HCT116 (cell line): ENCODE measurements at regions not wholly inside any gene's neighbourhood (a gene's known extent, or its start where the extent isn't known, plus 50 kb on each side); places are given as distances from the start of the nearest gene placed in this dataset.
"Not testable (repeated sequence)": the region's sequence is repeated elsewhere in the genome, so short reads cannot be mapped to it uniquely, and the experiment has no call there.

ENCODE experiments used
- ATAC-seq: fragments of 200-7000 bp; cut with Tn5 transposase; 2 replicates; pipeline ENCODE4 v1.9.1; 2020; ENCODE audit warnings: mild to moderate bottlenecking, moderate library complexity
- BruUV-seq: library from RNA; stranded (reverse); fragments of 400-500 nt; replicated peaks from 2 replicates; lab custom pipeline; 2021; lab: Mats Ljungman, UMichigan
- CTCF ChIA-PET: fragments of 300-600 bp; sonication (Branson Sonifier 250); formaldehyde crosslinking; loops from one replicate; lab custom pipeline; 2021; ENCODE audit warnings: antibody characterized with exemption; lab: Charles Lee
- POLR2A ChIA-PET: fragments of 300-600, 350-600 bp; sonication (Branson Sonifier 250); formaldehyde crosslinking; loops from one replicate; lab custom pipeline; 2021; ENCODE audit warnings: antibody characterized with exemption; lab: Charles Lee
- RAD21 ChIA-PET, 2 experiments: fragments of 300-600 bp; sonication (Branson Sonifier 250); formaldehyde crosslinking; loops; one replicate each; lab custom pipeline; 2023; ENCODE audit warnings: low total read pairs in 2 of 2; ENCODE audit not compliant: uncharacterized antibody in 2 of 2, unreplicated experiment in 2 of 2, low non-redundant PET in 1 of 2; lab: Charles Lee
- DNase-seq: peaks from one replicate; pipeline ENCODE4 v3.0.0-alpha.2; 2010; ENCODE audit warnings: low read depth, low spot score
- H2AFZ ChIP-seq: fragments of 200-600 bp; shearing (Covaris generic), sonication (generic); 2 replicates; pipeline ENCODE4 v1.6.1; 2017; ENCODE audit warnings: low read depth, mixed run types, mixed read lengths, antibody characterized with exemption, low read length; ENCODE audit not compliant: poor library complexity, severe bottlenecking
- H3K27ac ChIP-seq: 2 replicates; pipeline ENCODE4 v1.5.1; 2012; ENCODE audit warnings: low read depth, low read length
- H3K27me3 ChIP-seq: fragments of 200-600 bp; sonication (generic); 2 replicates; pipeline ENCODE4 v1.6.1; 2016; ENCODE audit warnings: mixed run types, low read length, mixed read lengths; ENCODE audit not compliant: insufficient read depth
- H3K36me3 ChIP-seq, 2 experiments: fragments of 200-500 bp in 1 of 2; fragments of 200-600 bp in 1 of 2; sonication (Bioruptor generic) in 1 of 2; sonication (generic) in 1 of 2; 2 replicates each; pipeline versions ENCODE4 v1.5.1 to v1.6.1; 2014 to 2016; ENCODE audit warnings: low read length in 2 of 2, inconsistent platforms in 1 of 2, mixed read lengths in 1 of 2, mixed run types in 1 of 2; ENCODE audit not compliant: insufficient read depth in 2 of 2, control insufficient read depth in 1 of 2
- H3K4me1 ChIP-seq, 2 experiments: fragments of 200-600 bp in 1 of 2; sonication (generic) in 1 of 2; 2 replicates each; pipeline versions ENCODE4 v1.5.1 to v1.6.1; 2012 to 2017; ENCODE audit warnings: low read length in 2 of 2, inconsistent platforms in 1 of 2, mild to moderate bottlenecking in 1 of 2, mixed read lengths in 1 of 2, mixed run types in 1 of 2, moderate library complexity in 1 of 2; ENCODE audit not compliant: insufficient read depth in 2 of 2, control insufficient read depth in 1 of 2
- H3K4me2 ChIP-seq: fragments of 200-600 bp; sonication (generic); 2 replicates; pipeline ENCODE4 v1.6.1; 2017; ENCODE audit warnings: mixed run types, low read length, mixed read lengths
- H3K4me3 ChIP-seq, 2 experiments: fragments of 200-600 bp in 1 of 2; sonication (generic) in 1 of 2; replicated peaks in 1 of 2; 2 replicates each; pipeline ENCODE4 v1.5.1; 2011 to 2016; ENCODE audit warnings: low read length in 2 of 2, control low read depth in 1 of 2, low read depth in 1 of 2, mild to moderate bottlenecking in 1 of 2, mixed read lengths in 1 of 2, mixed run types in 1 of 2
- H3K79me2 ChIP-seq: fragments of 200-600 bp; sonication (generic); 2 replicates; pipeline ENCODE4 v1.6.1; 2017; ENCODE audit warnings: mild to moderate bottlenecking, mixed run types, low read length, moderate library complexity, mixed read lengths; ENCODE audit not compliant: insufficient read depth
- H3K9ac ChIP-seq: fragments of 200-600 bp; sonication (generic); 2 replicates; pipeline ENCODE4 v1.6.1; 2016; ENCODE audit warnings: low read length, mixed read lengths
- H3K9me2 ChIP-seq: fragments of 200-600 bp; sonication (generic), shearing (Covaris generic); 2 replicates; pipeline ENCODE4 v1.6.1; 2017; ENCODE audit warnings: mixed run types, mild to moderate bottlenecking, moderate library complexity; ENCODE audit not compliant: insufficient read depth
- H3K9me3 ChIP-seq, 2 experiments: fragments of 200-500 bp in 1 of 2; fragments of 200-600 bp in 1 of 2; sonication (Bioruptor generic) in 1 of 2; sonication (generic) in 1 of 2; 2 replicates each; pipeline ENCODE4 v1.6.1; 2014 to 2017; ENCODE audit warnings: low read length in 2 of 2, mixed read lengths in 2 of 2, inconsistent platforms in 1 of 2, low read depth in 1 of 2, mild to moderate bottlenecking in 1 of 2, mixed run types in 1 of 2, moderate library complexity in 1 of 2; ENCODE audit not compliant: control insufficient read depth in 1 of 2, insufficient read depth in 1 of 2
- H4K20me1 ChIP-seq: fragments of 200-600 bp; sonication (generic), shearing (Covaris generic); 2 replicates; pipeline ENCODE4 v1.6.1; 2017; ENCODE audit warnings: mixed run types, mild to moderate bottlenecking, moderate library complexity; ENCODE audit not compliant: insufficient read depth
- CBX3 ChIP-seq: IDR thresholded peaks from 2 replicates; pipeline ENCODE4 v1.6.1; 2012; ENCODE audit warnings: low read depth
- CEBPB ChIP-seq: IDR thresholded peaks from 2 replicates; pipeline ENCODE4 v1.6.1; 2012; ENCODE audit warnings: low read depth
- ELF1 ChIP-seq: IDR thresholded peaks from 2 replicates; pipeline ENCODE4 v1.6.1; 2012; ENCODE audit warnings: low read depth, borderline replicate concordance
- EZH2phosphoT487 ChIP-seq: fragments of 200-600 bp; IDR thresholded peaks from 2 replicates; pipeline ENCODE4 v1.6.1; 2018; ENCODE audit warnings: antibody characterized with exemption, borderline replicate concordance
- POLR2A ChIP-seq: IDR thresholded peaks from 2 replicates; pipeline ENCODE4 v1.7.0; 2011; ENCODE audit warnings: borderline replicate concordance; ENCODE audit not compliant: insufficient read depth, insufficient read length; ENCODE audit errors: extremely low read depth
- RAD21 ChIP-seq: IDR thresholded peaks from 2 replicates; pipeline ENCODE4 v1.6.1; 2012; ENCODE audit warnings: low read depth, mild to moderate bottlenecking
- TCF7L2 ChIP-seq: IDR thresholded peaks from 2 replicates; pipeline ENCODE4 v1.7.0; 2011; ENCODE audit warnings: borderline replicate concordance, inconsistent platforms; ENCODE audit not compliant: insufficient read depth, insufficient read length; ENCODE audit errors: extremely low read depth
- YY1 ChIP-seq: IDR thresholded peaks from 2 replicates; pipeline ENCODE4 v1.6.1; 2011; ENCODE audit warnings: low read length, low read depth, moderate library complexity, mild to moderate bottlenecking; ENCODE audit not compliant: insufficient replicate concordance; ENCODE audit errors: extremely low read depth
- ZFX ChIP-seq: fragments of 450-650 bp; IDR thresholded peaks from 2 replicates; pipeline ENCODE4 v1.6.1; 2017
- ZNF274 ChIP-seq: fragments of 200-500 bp; sonication (Bioruptor generic); IDR thresholded peaks from 2 replicates; pipeline ENCODE4 v1.6.1; 2014; ENCODE audit warnings: mild to moderate bottlenecking, low read depth, low read length, inconsistent platforms
- intact Hi-C: fragments of 100-400 bp; cut with micrococcal nuclease; formaldehyde crosslinking; loops from 2 replicates; pipeline ENCODE4 v1.10.0; 2022
- TF ChIP-seq, protein P1 (sequence below): IDR thresholded peaks from 2 replicates; pipeline ENCODE4 v1.6.1; 2012; ENCODE audit warnings: low read depth
- TF ChIP-seq, protein P2 (sequence below): IDR thresholded peaks from 2 replicates; pipeline ENCODE4 v1.6.1; 2011; ENCODE audit warnings: mild to moderate bottlenecking, low read length, moderate library complexity; ENCODE audit not compliant: insufficient replicate concordance; ENCODE audit errors: extremely low read depth
- TF ChIP-seq, protein P3 (sequence below), 3 experiments: fragments of 200-600 bp in 1 of 3; sonication (generic) in 1 of 3; IDR thresholded peaks in 2 of 3; conservative IDR thresholded peaks in 1 of 3; 2 replicates each; pipeline ENCODE4 v1.5.1; 2012 to 2017; ENCODE audit warnings: low read depth in 2 of 3, low read length in 2 of 3, antibody characterized with exemption in 1 of 3, borderline replicate concordance in 1 of 3, control low read depth in 1 of 3, mild to moderate bottlenecking in 1 of 3, mixed read lengths in 1 of 3, mixed run types in 1 of 3, moderate library complexity in 1 of 3; ENCODE audit not compliant: insufficient read depth in 1 of 3

DNA sequence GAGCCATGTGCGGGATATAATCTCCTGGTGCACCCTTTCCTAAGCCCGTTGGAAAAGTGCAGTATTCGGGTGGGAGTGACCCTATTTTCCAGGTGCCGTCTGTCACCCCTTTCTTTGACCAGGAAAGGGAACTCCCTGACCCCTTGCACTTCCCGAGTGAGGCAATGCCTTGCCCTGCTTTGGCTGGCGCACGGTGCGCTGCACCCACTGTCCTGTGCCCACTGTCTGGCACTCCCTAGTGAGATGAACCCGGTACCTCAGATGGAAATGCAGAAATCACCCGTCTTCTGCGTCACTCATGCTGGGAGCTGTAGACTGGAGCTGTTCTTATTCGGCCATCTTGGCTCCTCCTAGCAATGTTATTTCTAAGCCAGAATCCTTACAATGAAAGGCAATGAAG is 121.1 kb downstream of the TAF11L14 start:
- CTCF ChIA-PET, intact Hi-C loops, H2AFZ ChIP-seq, H3K36me3 ChIP-seq, H4K20me1 ChIP-seq, POLR2A ChIA-PET, RAD21 ChIA-PET, H3K4me1 ChIP-seq, H3K4me2 ChIP-seq, H3K27me3 ChIP-seq, H3K4me3 ChIP-seq, H3K79me2 ChIP-seq, H3K9me2 ChIP-seq, ATAC-seq, BruUV-seq, H3K9ac ChIP-seq, H3K27ac ChIP-seq, DNase-seq: not testable (repeated sequence)
- H3K9me3 ChIP-seq, result peaks cover 3 to 18% of the 10 kb centered on the region in 2 experiments; a peak in 2 of 4 replicates

DNA sequence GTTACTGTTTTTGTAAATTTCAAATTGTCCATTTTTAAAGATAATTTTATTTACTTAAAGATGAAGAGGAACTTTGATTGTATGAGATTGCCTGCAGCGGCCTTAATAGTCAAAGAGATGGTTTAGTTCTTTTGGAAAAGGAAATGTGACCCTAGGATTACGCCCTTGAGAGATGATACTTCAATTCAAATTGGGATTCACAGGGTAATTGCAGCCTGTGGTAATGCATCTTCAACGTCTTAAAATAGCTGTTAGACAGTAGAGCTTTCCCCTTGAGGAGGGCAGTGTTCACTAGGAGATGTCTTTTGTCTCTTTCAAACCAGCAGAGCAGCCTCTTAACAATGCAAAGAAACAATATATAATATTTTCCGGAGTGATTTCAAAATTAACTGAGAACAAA is 127.1 kb downstream of the TAF11L14 start:
- intact Hi-C loops, result no loop called here
- CTCF ChIA-PET, result no interaction called here
- TF ChIP-seq YY1 (no peak), ZNF274 (no peak), ELF1 (no peak), ZFX (no peak), CEBPB (no peak), CBX3 (no peak), EZH2phosphoT487 (no peak), POLR2A (no peak), RAD21 (no peak), TCF7L2 (no peak)
- TF ChIP-seq, protein P1, sequence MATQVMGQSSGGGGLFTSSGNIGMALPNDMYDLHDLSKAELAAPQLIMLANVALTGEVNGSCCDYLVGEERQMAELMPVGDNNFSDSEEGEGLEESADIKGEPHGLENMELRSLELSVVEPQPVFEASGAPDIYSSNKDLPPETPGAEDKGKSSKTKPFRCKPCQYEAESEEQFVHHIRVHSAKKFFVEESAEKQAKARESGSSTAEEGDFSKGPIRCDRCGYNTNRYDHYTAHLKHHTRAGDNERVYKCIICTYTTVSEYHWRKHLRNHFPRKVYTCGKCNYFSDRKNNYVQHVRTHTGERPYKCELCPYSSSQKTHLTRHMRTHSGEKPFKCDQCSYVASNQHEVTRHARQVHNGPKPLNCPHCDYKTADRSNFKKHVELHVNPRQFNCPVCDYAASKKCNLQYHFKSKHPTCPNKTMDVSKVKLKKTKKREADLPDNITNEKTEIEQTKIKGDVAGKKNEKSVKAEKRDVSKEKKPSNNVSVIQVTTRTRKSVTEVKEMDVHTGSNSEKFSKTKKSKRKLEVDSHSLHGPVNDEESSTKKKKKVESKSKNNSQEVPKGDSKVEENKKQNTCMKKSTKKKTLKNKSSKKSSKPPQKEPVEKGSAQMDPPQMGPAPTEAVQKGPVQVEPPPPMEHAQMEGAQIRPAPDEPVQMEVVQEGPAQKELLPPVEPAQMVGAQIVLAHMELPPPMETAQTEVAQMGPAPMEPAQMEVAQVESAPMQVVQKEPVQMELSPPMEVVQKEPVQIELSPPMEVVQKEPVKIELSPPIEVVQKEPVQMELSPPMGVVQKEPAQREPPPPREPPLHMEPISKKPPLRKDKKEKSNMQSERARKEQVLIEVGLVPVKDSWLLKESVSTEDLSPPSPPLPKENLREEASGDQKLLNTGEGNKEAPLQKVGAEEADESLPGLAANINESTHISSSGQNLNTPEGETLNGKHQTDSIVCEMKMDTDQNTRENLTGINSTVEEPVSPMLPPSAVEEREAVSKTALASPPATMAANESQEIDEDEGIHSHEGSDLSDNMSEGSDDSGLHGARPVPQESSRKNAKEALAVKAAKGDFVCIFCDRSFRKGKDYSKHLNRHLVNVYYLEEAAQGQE, result no peak
- TF ChIP-seq, protein P2, sequence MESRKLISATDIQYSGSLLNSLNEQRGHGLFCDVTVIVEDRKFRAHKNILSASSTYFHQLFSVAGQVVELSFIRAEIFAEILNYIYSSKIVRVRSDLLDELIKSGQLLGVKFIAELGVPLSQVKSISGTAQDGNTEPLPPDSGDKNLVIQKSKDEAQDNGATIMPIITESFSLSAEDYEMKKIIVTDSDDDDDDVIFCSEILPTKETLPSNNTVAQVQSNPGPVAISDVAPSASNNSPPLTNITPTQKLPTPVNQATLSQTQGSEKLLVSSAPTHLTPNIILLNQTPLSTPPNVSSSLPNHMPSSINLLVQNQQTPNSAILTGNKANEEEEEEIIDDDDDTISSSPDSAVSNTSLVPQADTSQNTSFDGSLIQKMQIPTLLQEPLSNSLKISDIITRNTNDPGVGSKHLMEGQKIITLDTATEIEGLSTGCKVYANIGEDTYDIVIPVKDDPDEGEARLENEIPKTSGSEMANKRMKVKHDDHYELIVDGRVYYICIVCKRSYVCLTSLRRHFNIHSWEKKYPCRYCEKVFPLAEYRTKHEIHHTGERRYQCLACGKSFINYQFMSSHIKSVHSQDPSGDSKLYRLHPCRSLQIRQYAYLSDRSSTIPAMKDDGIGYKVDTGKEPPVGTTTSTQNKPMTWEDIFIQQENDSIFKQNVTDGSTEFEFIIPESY, result no peak
- TF ChIP-seq, protein P3, sequence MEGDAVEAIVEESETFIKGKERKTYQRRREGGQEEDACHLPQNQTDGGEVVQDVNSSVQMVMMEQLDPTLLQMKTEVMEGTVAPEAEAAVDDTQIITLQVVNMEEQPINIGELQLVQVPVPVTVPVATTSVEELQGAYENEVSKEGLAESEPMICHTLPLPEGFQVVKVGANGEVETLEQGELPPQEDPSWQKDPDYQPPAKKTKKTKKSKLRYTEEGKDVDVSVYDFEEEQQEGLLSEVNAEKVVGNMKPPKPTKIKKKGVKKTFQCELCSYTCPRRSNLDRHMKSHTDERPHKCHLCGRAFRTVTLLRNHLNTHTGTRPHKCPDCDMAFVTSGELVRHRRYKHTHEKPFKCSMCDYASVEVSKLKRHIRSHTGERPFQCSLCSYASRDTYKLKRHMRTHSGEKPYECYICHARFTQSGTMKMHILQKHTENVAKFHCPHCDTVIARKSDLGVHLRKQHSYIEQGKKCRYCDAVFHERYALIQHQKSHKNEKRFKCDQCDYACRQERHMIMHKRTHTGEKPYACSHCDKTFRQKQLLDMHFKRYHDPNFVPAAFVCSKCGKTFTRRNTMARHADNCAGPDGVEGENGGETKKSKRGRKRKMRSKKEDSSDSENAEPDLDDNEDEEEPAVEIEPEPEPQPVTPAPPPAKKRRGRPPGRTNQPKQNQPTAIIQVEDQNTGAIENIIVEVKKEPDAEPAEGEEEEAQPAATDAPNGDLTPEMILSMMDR (IDR thresholded peaks at IDR 0.05 in 2 of 3, conservative IDR thresholded peaks at IDR 0.05 in 1 of 3; ENCODE audit: borderline replicate concordance in 1 of 3, insufficient read depth in 1 of 3, low read depth in 2 of 3, low read length in 2 of 3), result no peak
- TF ChIP-seq, all 23 proteins: peak for 0
- no peak overlapping the region for H3K4me2 ChIP-seq
- no peaks in the 10 kb centered on the region for H3K36me3 ChIP-seq
- no TSS peak for BruUV-seq
- H3K9me2 ChIP-seq, result no peaks in the 10 kb centered on the region
- RAD21 ChIA-PET, result no interaction called here
- no peak overlapping the region for H3K9ac ChIP-seq
- no peaks in the 10 kb centered on the region for H3K4me1 ChIP-seq
- no peak overlapping the region for H2AFZ ChIP-seq
- POLR2A ChIA-PET, result no interaction called here
- H3K4me3 ChIP-seq, result no peak overlapping the region
- peaks cover 3 to 31% of the 10 kb centered on the region in 2 experiments; a peak in 2 of 4 replicates for H3K9me3 ChIP-seq
- no peaks in the 10 kb centered on the region for H4K20me1 ChIP-seq
- DNase-seq, result no peak
- no peak for ATAC-seq
- no peaks in the 10 kb centered on the region for H3K27me3 ChIP-seq
- no peaks in the 10 kb centered on the region for H3K79me2 ChIP-seq
- no peak overlapping the region for H3K27ac ChIP-seq
